ENCODE measurements at regions not wholly inside any gene's neighbourhood (a gene's known extent, or its start where the extent isn't known, plus 50 kb on each side); places are given as distances from the start of the nearest gene placed in this dataset.

- no peak for DNase-seq
- intact Hi-C loops (cut with micrococcal nuclease), result no loop called here
- H3K27me3 ChIP-seq (ENCODE audit: control insufficient read depth in 2 of 2, insufficient read depth in 2 of 2, low read length in 2 of 2), result no peaks in the 10 kb centered on the region
- H3K36me3 ChIP-seq (ENCODE audit: control insufficient read depth in 2 of 3, insufficient read depth in 3 of 3, low read length in 3 of 3), result no peaks in the 10 kb centered on the region
- Mint-ChIP-seq H3K27me3 (no peaks in the 10 kb centered on the region), H3K4me1 (peaks cover 3 to 17% (median 14%) of the 10 kb centered on the region in 7 donors), H3K4me3 (no peak overlapping the region), H3K36me3 (peaks cover 0 to 10% (median 0%) of the 10 kb centered on the region in 5 donors), H3K27ac (peak overlapping the region in 1 of 9 donors; percentile 41), H3K9me3 (peaks cover 0 to 10% (median 1%) of the 10 kb centered on the region in 11 donors)
- no peak overlapping the region for H3K4me3 ChIP-seq (ENCODE audit: low read length)
- ChIA-PET CTCF (interaction anchor here (0.6 kb wide), 1 partner anchor 114 kb away, joined by 5 read pairs; no protein-coding TSS in a partner anchor), POLR2A (no interaction called here)
- H3K9me3 ChIP-seq (ENCODE audit: control insufficient read depth in 2 of 3, low read length in 3 of 3), result no peaks in the 10 kb centered on the region
- ATAC-seq, result no peak
- no peak overlapping the region for H3K27ac ChIP-seq (ENCODE audit: low read depth, low read length)
- peaks cover 0 to 5% of the 10 kb centered on the region in 2 donors for H3K4me1 ChIP-seq (ENCODE audit: control insufficient read depth in 2 of 2, insufficient read depth in 2 of 2, low read length in 2 of 2)
These were observed 180.4 kb upstream of the ATP2B1 start for GRCh38 chr12:89889062-89889461.

GRCh38 chr12:89884952-89885351 lies 176.3 kb upstream of the ATP2B1 start:
- Histone ChIP-seq H3K27ac (ENCODE audit: low read depth, low read length) (no peak overlapping the region), H3K27me3 (ENCODE audit: control insufficient read depth in 2 of 2, insufficient read depth in 2 of 2, low read length in 2 of 2) (no peaks in the 10 kb centered on the region), H3K9me3 (ENCODE audit: control insufficient read depth in 2 of 3, low read length in 3 of 3) (no peaks in the 10 kb centered on the region), H3K4me3 (ENCODE audit: low read length) (no peak overlapping the region), H3K36me3 (ENCODE audit: control insufficient read depth in 2 of 3, insufficient read depth in 3 of 3, low read length in 3 of 3) (no peaks in the 10 kb centered on the region), H3K4me1 (ENCODE audit: control insufficient read depth in 2 of 2, insufficient read depth in 2 of 2, low read length in 2 of 2) (peaks cover 22% of the 10 kb centered on the region in 2 donors)
- Mint-ChIP-seq H3K4me3 (no peak overlapping the region), H3K27ac (peak overlapping the region in 1 of 9 donors; percentile 68), H3K9me3 (peaks cover 0 to 7% (median 0%) of the 10 kb centered on the region in 11 donors), H3K4me1 (peaks cover 16 to 43% (median 39%) of the 10 kb centered on the region in 7 donors), H3K27me3 (no peaks in the 10 kb centered on the region), H3K36me3 (peaks cover 0 to 16% (median 0%) of the 10 kb centered on the region in 5 donors)
- ChIA-PET POLR2A (interaction anchor here (1.2 to 1.4 kb wide), 2 partner anchors 13 to 21 kb away, joined by 3 to 5 read pairs; no protein-coding TSS in a partner anchor), CTCF (no interaction called here)
- no peak for ATAC-seq
- intact Hi-C loops (cut with micrococcal nuclease), result loop anchor here in 1 of 2 donors (5.0 kb wide), 1 partner anchor 128 kb away; no protein-coding TSS in a partner anchor
- DNase-seq, result no peak

GRCh38 chr12:89884416-89884898 lies 175.8 kb upstream of the ATP2B1 start:
- ChIA-PET POLR2A (interaction anchor here (1.2 to 1.4 kb wide), 2 partner anchors 13 to 21 kb away, joined by 3 to 5 read pairs; no protein-coding TSS in a partner anchor), CTCF (interaction anchor here (0.7 kb wide), 1 partner anchor 304 kb away, joined by 4 read pairs; no protein-coding TSS in a partner anchor)
- Histone ChIP-seq H3K4me1 (ENCODE audit: control insufficient read depth in 2 of 2, insufficient read depth in 2 of 2, low read length in 2 of 2) (peaks cover 23 to 27% of the 10 kb centered on the region in 2 donors), H3K27ac (ENCODE audit: low read depth, low read length) (no peak overlapping the region), H3K9me3 (ENCODE audit: control insufficient read depth in 2 of 3, low read length in 3 of 3) (no peaks in the 10 kb centered on the region), H3K27me3 (ENCODE audit: control insufficient read depth in 2 of 2, insufficient read depth in 2 of 2, low read length in 2 of 2) (no peaks in the 10 kb centered on the region), H3K36me3 (ENCODE audit: control insufficient read depth in 2 of 3, insufficient read depth in 3 of 3, low read length in 3 of 3) (no peaks in the 10 kb centered on the region), H3K4me3 (ENCODE audit: low read length) (no peak overlapping the region)
- DNase-seq (no peak), ATAC-seq (no peak)
- peak overlapping the region in 1 of 9 donors; percentile 68 for H3K27ac Mint-ChIP-seq
- H3K4me1 Mint-ChIP-seq, result peaks cover 18 to 47% (median 43%) of the 10 kb centered on the region in 7 donors
- H3K9me3 Mint-ChIP-seq, result peaks cover 0 to 7% (median 0%) of the 10 kb centered on the region in 11 donors
- intact Hi-C loops (cut with micrococcal nuclease), result loop anchor here in 1 of 2 donors (5.0 kb wide), 1 partner anchor 127 kb away; no protein-coding TSS in a partner anchor
- H3K27me3 Mint-ChIP-seq, result no peaks in the 10 kb centered on the region
- no peak overlapping the region for H3K4me3 Mint-ChIP-seq
- peaks cover 0 to 16% (median 0%) of the 10 kb centered on the region in 5 donors for H3K36me3 Mint-ChIP-seq

GRCh38 chr12:89883630-89884389 lies 175.2 kb upstream of the ATP2B1 start:
- no peak for ATAC-seq
- Mint-ChIP-seq H3K9me3 (peaks cover 0 to 7% (median 0%) of the 10 kb centered on the region in 11 donors), H3K36me3 (peaks cover 0 to 16% (median 0%) of the 10 kb centered on the region in 5 donors), H3K27me3 (no peaks in the 10 kb centered on the region), H3K4me1 (peaks cover 18 to 54% (median 49%) of the 10 kb centered on the region in 7 donors), H3K4me3 (no peak overlapping the region), H3K27ac (peak overlapping the region in 1 of 9 donors; percentile 68)
- Histone ChIP-seq H3K4me1 (ENCODE audit: control insufficient read depth in 2 of 2, insufficient read depth in 2 of 2, low read length in 2 of 2) (peaks cover 30 to 31% of the 10 kb centered on the region in 2 donors), H3K9me3 (ENCODE audit: control insufficient read depth in 2 of 3, low read length in 3 of 3) (no peaks in the 10 kb centered on the region), H3K4me3 (ENCODE audit: low read length) (no peak overlapping the region), H3K36me3 (ENCODE audit: control insufficient read depth in 2 of 3, insufficient read depth in 3 of 3, low read length in 3 of 3) (no peaks in the 10 kb centered on the region), H3K27ac (ENCODE audit: low read depth, low read length) (no peak overlapping the region), H3K27me3 (ENCODE audit: control insufficient read depth in 2 of 2, insufficient read depth in 2 of 2, low read length in 2 of 2) (no peaks in the 10 kb centered on the region)
- ChIA-PET POLR2A (interaction anchor here (1.2 to 1.4 kb wide), 2 partner anchors 12 to 20 kb away, joined by 3 to 5 read pairs; no protein-coding TSS in a partner anchor), CTCF (interaction anchor here (0.7 kb wide), 1 partner anchor 304 kb away, joined by 4 read pairs; no protein-coding TSS in a partner anchor)
- intact Hi-C loops (cut with micrococcal nuclease), result loop anchor here in 1 of 2 donors (5.0 kb wide), 1 partner anchor 127 kb away; no protein-coding TSS in a partner anchor
- no peak for DNase-seq

- H3K27ac Mint-ChIP-seq, result peak overlapping the region in 3 of 9 donors; percentile 10 to 91 (median 43)
- Histone ChIP-seq H3K27ac (ENCODE audit: low read depth, low read length) (no peak overlapping the region), H3K4me3 (ENCODE audit: low read length) (no peak overlapping the region), H3K9me3 (ENCODE audit: control insufficient read depth in 2 of 3, low read length in 3 of 3) (no peaks in the 10 kb centered on the region), H3K36me3 (ENCODE audit: control insufficient read depth in 2 of 3, insufficient read depth in 3 of 3, low read length in 3 of 3) (no peaks in the 10 kb centered on the region), H3K4me1 (ENCODE audit: control insufficient read depth in 2 of 2, insufficient read depth in 2 of 2, low read length in 2 of 2) (peaks cover 31 to 36% of the 10 kb centered on the region in 2 donors), H3K27me3 (ENCODE audit: control insufficient read depth in 2 of 2, insufficient read depth in 2 of 2, low read length in 2 of 2) (no peaks in the 10 kb centered on the region)
- ATAC-seq (no peak), DNase-seq (no peak)
- no peak overlapping the region for H3K4me3 Mint-ChIP-seq
- intact Hi-C loops (cut with micrococcal nuclease), result loop anchor here (1.0 to 5.0 kb wide), 2 partner anchors 11 to 125 kb away; no protein-coding TSS in a partner anchor
- peaks cover 0 to 7% (median 0%) of the 10 kb centered on the region in 11 donors for H3K9me3 Mint-ChIP-seq
- ChIA-PET POLR2A (interaction anchor here (0.6 to 2.7 kb wide), 3 partner anchors 19 to 174 kb away, joined by 3 to 19 read pairs (median 4); partner anchors contain the start of gene ATP2B1), CTCF (no interaction called here)
- peaks cover 23 to 62% (median 57%) of the 10 kb centered on the region in 7 donors for H3K4me1 Mint-ChIP-seq
- peaks cover 0 to 15% (median 0%) of the 10 kb centered on the region in 5 donors for H3K36me3 Mint-ChIP-seq
- H3K27me3 Mint-ChIP-seq, result peaks cover 0 to 3% (median 0%) of the 10 kb centered on the region in 5 donors
These were observed 174.2 kb upstream of the ATP2B1 start for GRCh38 chr12:89882792-89883191.

GRCh38 chr12:89882050-89882449 lies 173.4 kb upstream of the ATP2B1 start:
- Mint-ChIP-seq H3K36me3 (peaks cover 0 to 15% (median 0%) of the 10 kb centered on the region in 5 donors), H3K4me3 (peak overlapping the region in 7 of 10 donors; percentile 30 to 83 (median 75)), H3K9me3 (peaks cover 0 to 7% (median 0%) of the 10 kb centered on the region in 11 donors), H3K4me1 (peaks cover 23 to 62% (median 57%) of the 10 kb centered on the region in 7 donors), H3K27me3 (peaks cover 0 to 3% (median 0%) of the 10 kb centered on the region in 5 donors), H3K27ac (peak overlapping the region; percentile 82 to 95 (median 91))
- intact Hi-C loops (cut with micrococcal nuclease), result loop anchor here (1.0 to 5.0 kb wide), 2 partner anchors 11 to 125 kb away; no protein-coding TSS in a partner anchor
- no peaks in the 10 kb centered on the region for H3K36me3 ChIP-seq (ENCODE audit: control insufficient read depth in 2 of 3, insufficient read depth in 3 of 3, low read length in 3 of 3)
- H3K4me3 ChIP-seq (ENCODE audit: low read length), result no peak overlapping the region
- CTCF ChIA-PET, result no interaction called here
- H3K9me3 ChIP-seq (ENCODE audit: control insufficient read depth in 2 of 3, low read length in 3 of 3), result no peaks in the 10 kb centered on the region
- ATAC-seq (peak; percentile 31), DNase-seq (no peak)
- H3K4me1 ChIP-seq (ENCODE audit: control insufficient read depth in 2 of 2, insufficient read depth in 2 of 2, low read length in 2 of 2), result peaks cover 31 to 36% of the 10 kb centered on the region in 2 donors
- H3K27ac ChIP-seq (ENCODE audit: low read depth, low read length), result peak overlapping the region; percentile 28
- POLR2A ChIA-PET, result interaction anchor here (1.0 to 2.7 kb wide), 4 partner anchors 10 to 173 kb away, joined by 3 to 19 read pairs (median 12); partner anchors contain the start of gene ATP2B1
- H3K27me3 ChIP-seq (ENCODE audit: control insufficient read depth in 2 of 2, insufficient read depth in 2 of 2, low read length in 2 of 2), result no peaks in the 10 kb centered on the region

All from naive thymus-derived CD4-positive, alpha-beta T cell (primary cell).